Stimulated activated CD8-positive, alpha-beta memory T cell treated with anti-CD3 and anti-CD28 coated beads, Interleukin-12 subunit alpha, Interleukin-12 subunit beta, amount 100 ng/mL, for 1 hour (primary cell): ENCODE measurements at regions not wholly inside any gene's neighbourhood (a gene's known extent, or its start where the extent isn't known, plus 50 kb on each side); places are given as distances from the start of the nearest gene placed in this dataset.
A peak's percentile ranks its signal among the peaks of the same experiment; 100 is the strongest.

Source experiments
- DNase-seq: peaks from one replicate; pipeline ENCODE4 v3.0.0-alpha.2; 2020; ENCODE audit warnings: low read depth

- DNase-seq = no peak
These were observed 53.4 kb upstream of the PRKACB start for GRCh38 chr1:84090447-84091245.

GRCh38 chr1:84089867-84090266, 54.2 kb upstream of the PRKACB start:
- no peak for DNase-seq

GRCh38 chr1:84089465-84089864, 54.6 kb upstream of the PRKACB start:
- no peak for DNase-seq

GRCh38 chr1:84086616-84087015, 57.5 kb upstream of the PRKACB start:
- DNase-seq = no peak

- no peak for DNase-seq
These were observed 57.9 kb upstream of the PRKACB start for GRCh38 chr1:84086189-84086588.

- no peak for DNase-seq
These were observed 60.8 kb upstream of the PRKACB start for GRCh38 chr1:84083307-84083706.

- no peak for DNase-seq
These were observed 65.2 kb upstream of the PRKACB start for GRCh38 chr1:84078842-84079202.

- no peak for DNase-seq
These were observed 65.8 kb upstream of the PRKACB start for GRCh38 chr1:84078108-84078841.

- peak; percentile 45 for DNase-seq
These were observed 66.5 kb upstream of the PRKACB start for GRCh38 chr1:84077476-84078107.

- no peak for DNase-seq
These were observed 70.8 kb upstream of the PRKACB start for GRCh38 chr1:84073266-84073665.

GRCh38 chr1:84069236-84069845, 70.4 kb upstream of the TTLL7 start:
- DNase-seq = no peak

- no peak for DNase-seq
These were observed 63.6 kb upstream of the TTLL7 start for GRCh38 chr1:84062496-84062895.

- no peak for DNase-seq
These were observed 62.4 kb upstream of the TTLL7 start for GRCh38 chr1:84061336-84061735.

GRCh38 chr1:84060781-84061180, 61.8 kb upstream of the TTLL7 start:
- no peak for DNase-seq

GRCh38 chr1:84048820-84049219, 49.9 kb upstream of the TTLL7 start:
- DNase-seq = no peak
